H1 (cell line): ENCODE measurements at regions not wholly inside any gene's neighbourhood (a gene's known extent, or its start where the extent isn't known, plus 50 kb on each side); places are given as distances from the start of the nearest gene placed in this dataset.

ENCODE experiments used
- CEBPB ChIP-seq: IDR thresholded peaks from 2 replicates; pipeline ENCODE4 v1.6.1; 2012; ENCODE audit warnings: low read depth, low read length
- CHD7 ChIP-seq: fragments of 300-600 bp; sonication (generic); IDR thresholded peaks from 2 replicates; pipeline ENCODE4 v1.7.1; 2012; ENCODE audit warnings: low read length, moderate library complexity, mild to moderate bottlenecking, inconsistent platforms; ENCODE audit not compliant: insufficient replicate concordance
- CTBP2 ChIP-seq: IDR thresholded peaks from 2 replicates; pipeline ENCODE4 v1.7.0; 2011; ENCODE audit warnings: borderline replicate concordance, mild to moderate bottlenecking, moderate library complexity, mixed read lengths, low read length; ENCODE audit not compliant: insufficient read depth, insufficient read length
- EZH2 ChIP-seq: fragments of 200-600 bp; sonication (generic); IDR thresholded peaks from 2 replicates; pipeline ENCODE4 v1.7.1; 2012; ENCODE audit warnings: low read depth, mild to moderate bottlenecking, moderate library complexity, low read length, inconsistent platforms; ENCODE audit not compliant: severe bottlenecking
- GTF2F1 ChIP-seq: IDR thresholded peaks from 2 replicates; pipeline ENCODE4 v1.6.1; 2012; ENCODE audit warnings: low read depth, low read length, improper control_type of control experiment, borderline replicate concordance
- KDM4A ChIP-seq: IDR thresholded peaks from one replicate; pipeline ENCODE4 v1.7.1; 2012; ENCODE audit warnings: low read depth, mild to moderate bottlenecking, moderate library complexity, low read length, inconsistent platforms; ENCODE audit not compliant: severe bottlenecking
- POLR2AphosphoS5 ChIP-seq: IDR thresholded peaks from 2 replicates; pipeline ENCODE4 v1.6.1; 2011; ENCODE audit warnings: low read depth, low read length
- SAP30 ChIP-seq: fragments of 300-600 bp; sonication (generic); IDR thresholded peaks from 2 replicates; pipeline ENCODE4 v1.7.1; 2012; ENCODE audit warnings: low read length, moderate library complexity, mild to moderate bottlenecking, inconsistent platforms; ENCODE audit not compliant: insufficient read depth, insufficient replicate concordance
- SP2 ChIP-seq: IDR thresholded peaks from 2 replicates; pipeline ENCODE4 v1.6.1; 2012; ENCODE audit warnings: mild to moderate bottlenecking, low read length, inconsistent platforms
- TEAD4 ChIP-seq: IDR thresholded peaks from 2 replicates; pipeline ENCODE4 v1.6.1; 2012; ENCODE audit warnings: low read depth, low read length, inconsistent platforms, mixed read lengths

- TF ChIP-seq CHD7 (no peak), SAP30 (no peak), EZH2 (no peak), TEAD4 (no peak), POLR2AphosphoS5 (no peak), CTBP2 (no peak), KDM4A (no peak), CEBPB (no peak), SP2 (no peak), GTF2F1 (no peak)
Observed at GRCh38 chr6:50922579-50923525, 104.2 kb downstream of the TFAP2B start (continued).
